ENCODE measurements at regions not wholly inside any gene's neighbourhood (a gene's known extent, or its start where the extent isn't known, plus 50 kb on each side); places are given as distances from the start of the nearest gene placed in this dataset.

DNA sequence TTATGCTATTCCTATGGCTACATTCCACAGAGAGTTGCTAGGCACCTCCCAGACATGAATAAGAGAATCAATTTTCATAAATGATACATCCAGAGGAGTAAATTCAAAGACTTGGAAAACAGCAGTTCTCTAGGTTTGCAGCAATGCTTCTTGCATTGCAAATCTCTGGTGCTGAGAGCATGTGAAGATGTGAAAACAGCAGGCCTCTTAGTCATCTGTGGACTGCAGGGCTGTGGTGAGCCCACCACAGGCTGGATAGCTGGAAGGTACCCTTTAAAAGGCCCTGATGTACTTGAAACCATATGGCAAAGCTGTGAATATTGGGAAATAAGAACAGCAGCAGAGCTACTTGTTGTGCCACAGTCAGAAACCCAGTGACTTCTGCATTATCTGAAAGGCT lies 2135.9 kb downstream of the ARAP2 start:
- TF ChIP-seq, protein P1, sequence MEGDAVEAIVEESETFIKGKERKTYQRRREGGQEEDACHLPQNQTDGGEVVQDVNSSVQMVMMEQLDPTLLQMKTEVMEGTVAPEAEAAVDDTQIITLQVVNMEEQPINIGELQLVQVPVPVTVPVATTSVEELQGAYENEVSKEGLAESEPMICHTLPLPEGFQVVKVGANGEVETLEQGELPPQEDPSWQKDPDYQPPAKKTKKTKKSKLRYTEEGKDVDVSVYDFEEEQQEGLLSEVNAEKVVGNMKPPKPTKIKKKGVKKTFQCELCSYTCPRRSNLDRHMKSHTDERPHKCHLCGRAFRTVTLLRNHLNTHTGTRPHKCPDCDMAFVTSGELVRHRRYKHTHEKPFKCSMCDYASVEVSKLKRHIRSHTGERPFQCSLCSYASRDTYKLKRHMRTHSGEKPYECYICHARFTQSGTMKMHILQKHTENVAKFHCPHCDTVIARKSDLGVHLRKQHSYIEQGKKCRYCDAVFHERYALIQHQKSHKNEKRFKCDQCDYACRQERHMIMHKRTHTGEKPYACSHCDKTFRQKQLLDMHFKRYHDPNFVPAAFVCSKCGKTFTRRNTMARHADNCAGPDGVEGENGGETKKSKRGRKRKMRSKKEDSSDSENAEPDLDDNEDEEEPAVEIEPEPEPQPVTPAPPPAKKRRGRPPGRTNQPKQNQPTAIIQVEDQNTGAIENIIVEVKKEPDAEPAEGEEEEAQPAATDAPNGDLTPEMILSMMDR (conservative IDR thresholded peaks at IDR 0.05; ENCODE audit: low read length) = no peak
- no peak for TF ChIP-seq EZH2phosphoT487 (IDR thresholded peaks at IDR 0.05; ENCODE audit: borderline replicate concordance, low read depth, low read length)
- no peak overlapping the region for H3K4me3 ChIP-seq (ENCODE audit: low read depth, low read length, poor library complexity, severe bottlenecking)
- no TSS peak for BruUV-seq (replicated peaks)

DNA sequence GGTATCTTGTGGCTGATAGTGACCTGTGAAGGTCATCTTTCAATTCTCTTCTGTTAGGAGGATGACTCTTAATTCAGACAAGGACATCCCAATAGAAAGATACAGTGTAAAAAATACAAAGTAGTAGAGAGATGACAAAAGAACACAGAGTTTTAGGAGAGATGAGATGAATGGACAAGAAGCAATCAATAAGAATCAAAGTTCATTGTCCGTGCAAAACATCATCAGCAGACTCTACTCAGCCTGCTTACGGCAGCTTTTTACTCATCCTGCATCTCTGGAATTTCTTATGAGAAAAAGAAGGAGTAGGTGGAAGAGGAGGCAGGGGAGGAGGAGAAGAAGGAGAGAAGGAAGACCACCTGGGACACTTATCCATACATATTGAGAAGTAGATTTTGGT lies 2131.7 kb downstream of the ARAP2 start:
- TF ChIP-seq, protein P1 (conservative IDR thresholded peaks at IDR 0.05; ENCODE audit: low read length) = no peak
- TF ChIP-seq EZH2phosphoT487 (IDR thresholded peaks at IDR 0.05; ENCODE audit: borderline replicate concordance, low read depth, low read length) = no peak
- DNase-seq (ENCODE audit: low spot score) = no peak
- H3K9me2 ChIP-seq (ENCODE audit: insufficient read depth, low read length) = no peaks in the 10 kb centered on the region
- no peak overlapping the region for H3K4me3 ChIP-seq (ENCODE audit: low read depth, low read length, poor library complexity, severe bottlenecking)
- no peaks in the 10 kb centered on the region for H3K79me2 ChIP-seq (ENCODE audit: insufficient read depth, low read depth, low read length)
- no peaks in the 10 kb centered on the region for H3K36me3 ChIP-seq (ENCODE audit: insufficient read depth, low read length)
- no peak overlapping the region for H3K27ac ChIP-seq (ENCODE audit: low read depth, low read length, poor library complexity, severe bottlenecking)
- intact Hi-C loops (cut with micrococcal nuclease; ENCODE audit: unreplicated experiment) = no loop called here
- no peaks in the 10 kb centered on the region for H3K9me3 ChIP-seq (ENCODE audit: low read length)
- H2AFZ ChIP-seq (ENCODE audit: low read length) = no peak overlapping the region
- ChIA-PET POLR2A (no interaction called here), CTCF (ENCODE audit: unreplicated experiment) (no interaction called here)
- no peak overlapping the region for H3K4me2 ChIP-seq (ENCODE audit: low read length)
- no peaks in the 10 kb centered on the region for H4K20me1 ChIP-seq (ENCODE audit: insufficient read depth, low read length)
- BruUV-seq (replicated peaks) = no TSS peak
- H3K4me1 ChIP-seq (ENCODE audit: insufficient read depth, low read length, poor library complexity, severe bottlenecking) = no peaks in the 10 kb centered on the region

More for the DNA sequence above, 2135.9 kb downstream of the ARAP2 start:
- Histone ChIP-seq H3K9me3 (ENCODE audit: low read length) (no peaks in the 10 kb centered on the region), H3K27ac (ENCODE audit: low read depth, low read length, poor library complexity, severe bottlenecking) (no peak overlapping the region), H2AFZ (ENCODE audit: low read length) (no peak overlapping the region), H3K9me2 (ENCODE audit: insufficient read depth, low read length) (no peaks in the 10 kb centered on the region), H3K79me2 (ENCODE audit: insufficient read depth, low read depth, low read length) (no peaks in the 10 kb centered on the region), H3K4me1 (ENCODE audit: insufficient read depth, low read length, poor library complexity, severe bottlenecking) (no peaks in the 10 kb centered on the region), H3K4me2 (ENCODE audit: low read length) (no peak overlapping the region), H3K36me3 (ENCODE audit: insufficient read depth, low read length) (no peaks in the 10 kb centered on the region), H4K20me1 (ENCODE audit: insufficient read depth, low read length) (no peaks in the 10 kb centered on the region)
- intact Hi-C loops (cut with micrococcal nuclease; ENCODE audit: unreplicated experiment) = no loop called here
- CTCF ChIA-PET (ENCODE audit: unreplicated experiment) = no interaction called here
- no peak for DNase-seq (ENCODE audit: low spot score)
- POLR2A ChIA-PET = no interaction called here

DNA sequence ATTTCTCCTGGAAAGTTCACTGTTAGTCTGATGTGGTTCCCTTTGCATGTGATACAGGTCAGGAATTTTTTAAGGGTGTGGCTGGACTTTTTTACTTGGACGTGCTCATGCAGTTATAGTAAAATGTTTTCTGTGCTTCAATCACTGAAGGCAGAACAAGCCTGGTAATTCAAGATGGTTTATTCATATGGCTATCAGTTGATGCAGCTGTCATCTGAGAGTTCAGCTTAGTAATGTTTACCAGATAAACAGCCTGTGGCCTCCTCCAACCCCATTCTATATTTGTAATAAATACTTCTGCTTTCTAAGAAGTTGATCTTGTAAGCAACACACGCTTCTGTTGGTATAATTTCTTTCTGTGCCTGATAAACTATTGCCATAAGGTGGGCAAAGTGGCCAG lies 2105.9 kb downstream of the ARAP2 start:
- Histone ChIP-seq H3K4me3 (ENCODE audit: low read depth, low read length, poor library complexity, severe bottlenecking) (no peak overlapping the region), H3K4me2 (ENCODE audit: low read length) (no peak overlapping the region), H3K9me2 (ENCODE audit: insufficient read depth, low read length) (no peaks in the 10 kb centered on the region), H2AFZ (ENCODE audit: low read length) (no peak overlapping the region), H3K4me1 (ENCODE audit: insufficient read depth, low read length, poor library complexity, severe bottlenecking) (no peaks in the 10 kb centered on the region), H3K36me3 (ENCODE audit: insufficient read depth, low read length) (no peaks in the 10 kb centered on the region), H3K9me3 (ENCODE audit: low read length) (no peaks in the 10 kb centered on the region), H4K20me1 (ENCODE audit: insufficient read depth, low read length) (no peaks in the 10 kb centered on the region), H3K27ac (ENCODE audit: low read depth, low read length, poor library complexity, severe bottlenecking) (no peak overlapping the region), H3K79me2 (ENCODE audit: insufficient read depth, low read depth, low read length) (no peaks in the 10 kb centered on the region)
- no peak for DNase-seq (ENCODE audit: low spot score)
- ChIA-PET POLR2A (no interaction called here), CTCF (ENCODE audit: unreplicated experiment) (no interaction called here)
- BruUV-seq (replicated peaks) = no TSS peak
- no peak for TF ChIP-seq EZH2phosphoT487 (IDR thresholded peaks at IDR 0.05; ENCODE audit: borderline replicate concordance, low read depth, low read length)
- TF ChIP-seq, protein P1 (conservative IDR thresholded peaks at IDR 0.05; ENCODE audit: low read length) = no peak
- intact Hi-C loops (cut with micrococcal nuclease; ENCODE audit: unreplicated experiment) = no loop called here
